NCI-H1105 (cell line): ENCODE measurements at regions not wholly inside any gene's neighbourhood (a gene's known extent, or its start where the extent isn't known, plus 50 kb on each side); places are given as distances from the start of the nearest gene placed in this dataset.

Experiments
- DNase-seq: peaks from one replicate; lab custom pipeline; 2025; lab: John Stamatoyannopoulos, UW

DNA sequence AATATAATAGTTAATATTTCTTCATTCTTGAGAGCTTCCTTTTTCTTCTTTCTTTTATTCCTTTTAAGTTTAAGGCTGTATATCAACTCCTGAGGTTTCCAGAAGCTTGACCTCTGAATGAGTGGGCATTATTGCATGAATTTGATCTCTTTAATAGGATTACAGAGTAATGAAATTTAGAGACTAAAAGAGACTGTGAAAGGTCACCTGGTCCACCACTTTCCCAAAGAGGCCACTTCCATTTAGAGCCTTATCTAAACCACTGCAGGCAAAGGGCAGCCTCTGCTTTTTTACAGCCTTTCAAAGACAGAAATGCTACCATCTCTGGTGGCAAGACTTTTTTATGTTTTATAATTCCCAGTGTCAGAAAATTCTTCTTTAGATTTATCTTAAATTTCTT, 215.3 kb upstream of the HS3ST5 start:
- DNase-seq = no peak

DNA sequence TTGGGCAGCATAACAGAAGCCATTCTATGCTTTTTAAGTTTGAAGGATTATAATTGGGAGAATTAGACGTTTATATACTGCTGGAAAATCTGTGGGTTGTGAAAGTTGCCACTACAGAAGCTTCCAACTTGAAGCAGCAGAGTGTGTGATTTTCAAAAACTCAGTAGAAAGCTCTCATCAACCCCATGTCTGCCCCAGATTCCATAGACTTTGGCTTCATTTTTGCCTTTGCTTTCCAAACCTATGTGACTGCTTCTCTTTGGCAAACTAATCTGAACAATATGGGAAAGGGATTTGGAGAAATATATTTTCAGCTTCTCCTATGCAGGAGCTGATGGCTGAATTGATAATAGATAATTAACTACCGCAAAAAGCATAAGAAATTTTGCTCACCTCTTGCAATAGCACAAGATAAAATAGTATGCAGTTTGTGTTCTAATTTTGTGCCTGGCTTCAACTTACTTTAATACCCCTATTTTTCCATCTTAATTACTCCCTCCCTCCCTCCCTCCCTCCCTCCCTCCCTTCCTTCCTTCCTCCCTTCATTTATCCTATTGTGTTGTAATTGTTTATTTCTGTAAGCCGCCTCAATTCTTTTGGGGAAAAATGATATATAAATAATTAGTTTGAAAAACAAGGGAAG, 214.1 kb upstream of the HS3ST5 start:
- DNase-seq = no peak

DNA sequence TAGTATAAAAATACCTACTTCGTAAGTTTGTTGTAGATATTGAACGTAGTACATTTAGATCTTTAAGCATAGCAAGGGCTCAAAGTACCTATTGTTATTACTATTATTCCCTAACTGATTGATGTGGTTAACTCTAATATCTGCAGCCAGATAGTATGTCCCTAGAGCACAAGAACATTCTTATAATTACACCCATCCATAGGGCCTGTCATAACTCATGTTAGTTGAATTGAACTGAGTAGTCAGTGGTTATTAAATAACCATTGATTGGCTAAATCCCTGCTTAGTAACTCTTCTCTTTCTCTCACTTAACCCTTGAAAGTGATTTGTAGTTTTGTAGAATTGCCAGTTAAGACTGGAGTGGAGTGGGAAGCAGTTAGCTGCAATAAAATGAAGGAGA, 207.5 kb upstream of the HS3ST5 start:
- no peak for DNase-seq

DNA sequence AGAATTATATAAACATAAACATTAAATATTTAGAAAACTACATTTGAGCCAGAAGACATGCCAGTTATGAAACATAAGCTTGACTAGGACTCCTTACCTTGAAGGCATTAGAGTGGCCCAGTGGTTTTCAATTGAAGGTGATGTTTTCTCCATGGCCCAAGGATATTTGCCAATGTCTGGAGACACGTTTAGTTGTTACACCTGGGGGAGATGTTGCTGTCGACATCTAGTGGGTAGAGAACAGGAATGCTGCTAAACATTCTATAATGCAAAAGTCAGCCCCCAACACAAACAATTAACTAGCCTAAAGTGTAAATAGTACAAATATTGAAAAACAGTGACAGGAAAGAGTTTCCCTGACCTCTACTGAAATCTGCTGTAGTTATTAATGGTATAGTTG, 200.9 kb upstream of the HS3ST5 start:
- no peak for DNase-seq

DNA sequence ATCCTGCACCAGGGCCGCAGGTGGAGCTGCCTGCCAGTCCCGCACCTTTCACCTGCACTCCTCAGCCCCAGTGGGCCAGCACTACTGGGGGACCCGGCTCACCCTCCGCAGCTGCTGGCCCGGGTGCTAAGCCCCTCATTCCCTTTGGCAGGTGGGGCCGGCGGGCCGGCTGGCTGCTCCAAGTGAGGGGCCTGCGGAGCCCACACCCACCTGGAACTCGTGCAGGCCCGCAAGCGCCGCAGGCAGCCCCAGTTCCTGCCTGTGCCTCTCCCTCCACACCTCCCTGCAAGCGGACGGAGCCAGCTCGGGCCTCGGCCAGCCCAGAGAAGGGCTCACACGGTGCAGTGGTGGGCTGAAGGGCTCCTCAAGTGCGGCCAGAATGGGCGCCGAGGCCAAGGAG, 199.0 kb upstream of the HS3ST5 start:
- DNase-seq = no peak

DNA sequence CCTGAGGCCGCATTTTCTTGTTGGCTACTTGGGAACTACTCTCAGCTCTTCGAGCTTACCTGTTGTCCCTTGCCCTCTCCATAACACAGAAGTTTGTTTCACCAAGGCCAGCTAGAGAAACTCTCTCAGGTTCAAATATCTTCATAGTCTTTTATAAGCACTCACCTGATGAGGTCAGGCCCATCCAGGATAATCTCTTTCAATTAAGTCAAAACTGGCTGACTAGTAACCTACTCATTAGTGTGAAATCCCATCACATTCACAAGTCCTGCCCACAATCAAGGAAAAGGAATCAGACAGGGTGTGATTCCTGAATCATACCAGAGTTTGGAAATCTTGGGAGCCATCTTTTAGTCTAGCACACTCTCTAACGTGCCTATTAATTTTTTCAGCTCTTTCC, 195.2 kb upstream of the HS3ST5 start:
- no peak for DNase-seq

DNA sequence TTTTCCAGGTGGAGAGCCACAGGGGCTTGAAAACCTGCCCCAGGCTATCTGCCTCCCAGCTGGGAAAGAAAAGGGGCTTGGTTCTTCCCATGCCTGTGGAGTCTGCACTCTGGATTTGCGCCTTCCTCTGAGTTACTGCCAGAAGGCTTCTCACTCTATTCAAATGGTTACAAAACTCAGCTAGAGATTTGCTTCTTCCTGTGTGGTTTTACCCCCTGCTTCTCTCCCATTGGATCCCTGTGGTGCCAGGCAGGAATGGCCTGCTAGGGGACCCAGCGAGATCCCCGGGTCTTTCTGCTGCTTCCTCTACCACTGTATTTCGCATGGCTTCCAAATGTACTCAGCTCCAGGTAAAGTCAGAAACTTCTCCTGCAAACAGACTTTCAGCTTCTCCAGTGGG, 192.0 kb upstream of the HS3ST5 start:
- no peak for DNase-seq

DNA sequence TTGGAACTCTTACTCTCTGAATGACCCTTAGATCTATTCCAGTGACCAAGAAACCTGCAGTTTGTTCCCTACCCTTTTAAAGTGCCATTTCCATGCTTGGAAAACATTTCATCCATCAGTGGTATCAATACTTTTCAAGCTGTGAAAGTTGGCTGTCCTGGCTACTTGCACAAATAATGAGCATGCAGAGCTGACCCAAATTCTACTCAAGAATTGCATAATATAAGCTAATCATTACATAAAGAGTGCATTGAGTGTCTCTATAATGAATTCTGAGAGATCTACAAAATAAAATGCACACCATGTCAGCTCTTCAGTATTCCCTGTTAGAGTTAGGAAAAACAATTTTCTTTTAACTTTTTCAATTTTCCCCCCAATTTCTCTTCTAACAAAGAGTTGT, 181.3 kb upstream of the HS3ST5 start:
- DNase-seq = no peak

DNA sequence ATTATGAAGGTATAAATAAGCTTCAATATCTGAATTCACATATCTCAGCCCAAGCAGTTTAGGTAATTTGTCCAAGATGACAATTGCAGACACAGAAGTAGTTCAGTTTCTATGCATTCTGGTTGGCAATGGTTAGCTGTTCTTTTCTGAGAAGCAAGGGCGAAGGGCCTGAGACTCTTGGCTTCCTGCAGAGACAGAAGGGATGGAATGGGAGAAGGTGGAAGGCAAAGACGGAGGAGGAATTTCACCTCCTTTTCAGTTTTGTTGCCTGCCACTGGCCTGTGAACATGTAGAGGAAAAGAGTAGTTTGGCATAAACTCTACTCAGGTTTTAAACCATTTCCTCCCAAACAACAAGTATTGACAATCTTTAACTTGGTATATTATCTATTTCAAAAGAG, 180.7 kb upstream of the HS3ST5 start:
- no peak for DNase-seq

DNA sequence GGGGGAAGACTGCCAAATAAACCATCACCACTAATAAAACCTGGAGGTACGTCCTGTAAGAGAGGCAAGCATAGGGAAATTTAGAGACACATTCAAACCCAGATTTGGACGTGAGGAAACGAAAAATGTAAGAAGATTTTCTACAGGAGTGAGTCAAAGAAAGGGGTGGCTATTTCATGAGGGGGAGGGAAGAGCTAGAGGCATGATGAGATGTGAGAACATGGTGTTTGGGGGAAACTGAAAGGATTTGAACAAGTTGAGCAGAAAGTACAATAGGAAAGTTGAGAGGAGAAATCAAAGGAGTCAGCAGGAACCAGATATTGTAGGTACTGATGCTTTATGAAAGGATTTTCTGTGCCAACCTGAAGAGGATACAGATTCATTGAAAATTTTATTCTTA, 179.1 kb upstream of the HS3ST5 start:
- DNase-seq = no peak

DNA sequence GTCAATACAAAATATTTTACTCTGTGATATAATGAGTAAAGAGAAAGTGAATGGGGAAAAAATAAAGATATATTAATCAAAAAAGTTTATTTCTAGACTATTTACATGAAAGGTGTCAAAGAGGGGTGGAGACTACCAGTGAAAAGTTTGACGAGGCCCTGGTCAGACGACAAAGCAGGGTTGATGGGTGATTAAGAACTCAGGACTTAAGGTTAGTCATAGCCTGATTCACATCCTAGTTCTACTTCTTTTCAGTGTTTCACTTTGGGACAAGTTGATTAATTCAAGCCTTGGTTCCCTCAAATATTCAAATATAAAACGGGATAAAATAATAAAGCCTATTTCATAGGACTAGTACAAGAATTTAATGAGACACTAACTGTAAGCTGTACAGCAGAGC, 178.2 kb upstream of the HS3ST5 start:
- DNase-seq = no peak

DNA sequence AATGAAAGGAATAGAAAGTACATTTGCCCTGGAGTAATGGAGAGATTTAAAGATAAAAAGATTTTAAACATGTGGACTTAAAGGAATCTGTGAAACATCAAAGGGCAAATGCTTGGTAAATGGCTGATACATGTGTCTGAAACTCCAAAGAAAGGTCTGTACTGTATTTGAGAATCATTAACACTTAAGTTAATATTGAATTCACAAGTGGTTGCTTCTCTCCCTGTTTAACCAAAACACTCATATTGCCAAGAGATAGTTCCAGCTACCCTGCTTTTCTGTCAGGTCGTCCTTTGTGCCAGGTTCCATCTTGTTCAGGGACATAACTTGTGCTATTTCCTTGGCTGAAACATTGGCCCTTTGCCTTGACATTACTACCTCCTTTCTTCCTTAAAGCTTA, 171.3 kb upstream of the HS3ST5 start:
- no peak for DNase-seq

DNA sequence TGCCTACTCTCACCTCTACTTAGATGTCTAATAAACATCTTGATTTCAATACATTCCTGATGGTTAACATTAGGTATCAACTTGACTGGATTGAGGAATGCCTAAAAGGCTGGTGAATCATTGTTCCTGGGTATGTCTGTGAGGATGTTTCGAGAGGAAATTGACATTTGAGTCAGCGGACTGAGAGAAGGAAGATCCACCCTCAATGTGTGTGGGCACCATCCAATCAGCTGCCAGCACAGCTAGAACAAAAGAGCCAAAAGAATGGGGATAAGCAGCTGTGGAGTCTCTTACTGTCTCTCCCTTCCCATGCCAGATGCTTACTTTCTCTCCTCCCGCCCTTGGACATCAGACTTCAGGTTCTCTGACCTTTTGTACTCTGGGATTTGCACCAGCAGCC, 128.6 kb upstream of the HS3ST5 start:
- DNase-seq = no peak

DNA sequence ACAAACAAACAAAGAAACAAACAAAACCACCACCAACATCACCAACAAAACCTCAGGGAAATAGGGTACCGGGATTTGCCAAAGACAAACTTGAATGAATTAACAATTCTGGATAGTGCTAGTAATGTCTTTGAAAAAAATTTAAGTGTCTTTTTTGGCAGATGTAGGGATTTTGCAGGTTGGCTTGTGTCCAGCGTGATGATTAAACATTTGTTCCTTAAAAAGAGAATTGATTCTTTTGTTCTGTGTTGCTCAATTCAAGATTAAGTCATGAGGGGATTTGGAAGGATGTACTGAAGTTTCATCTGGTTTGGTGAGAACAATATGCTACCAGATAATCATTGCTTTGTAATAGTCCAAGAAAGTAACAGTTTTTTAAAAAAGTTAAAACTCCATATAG, 125.1 kb upstream of the HS3ST5 start:
- DNase-seq = no peak

DNA sequence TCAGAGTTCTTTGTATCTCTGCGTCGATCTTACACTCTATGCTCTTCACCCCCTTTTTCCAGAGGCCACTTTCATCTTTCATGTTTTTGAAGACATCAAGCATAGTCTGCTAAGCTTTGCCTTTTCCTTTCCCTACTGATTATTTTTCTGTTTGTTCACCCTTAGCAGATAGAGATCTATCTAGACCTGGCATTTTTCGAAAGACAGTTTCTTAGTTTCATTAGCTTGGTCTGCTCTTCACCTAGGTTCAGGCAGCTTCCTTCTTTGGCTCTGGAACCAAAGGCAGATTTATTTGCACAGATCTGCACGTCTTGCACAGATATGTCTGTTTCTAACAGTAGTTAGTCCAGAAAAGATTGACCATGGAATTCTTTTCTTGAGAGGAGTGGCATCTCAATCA, 122.7 kb upstream of the HS3ST5 start:
- no peak for DNase-seq

DNA sequence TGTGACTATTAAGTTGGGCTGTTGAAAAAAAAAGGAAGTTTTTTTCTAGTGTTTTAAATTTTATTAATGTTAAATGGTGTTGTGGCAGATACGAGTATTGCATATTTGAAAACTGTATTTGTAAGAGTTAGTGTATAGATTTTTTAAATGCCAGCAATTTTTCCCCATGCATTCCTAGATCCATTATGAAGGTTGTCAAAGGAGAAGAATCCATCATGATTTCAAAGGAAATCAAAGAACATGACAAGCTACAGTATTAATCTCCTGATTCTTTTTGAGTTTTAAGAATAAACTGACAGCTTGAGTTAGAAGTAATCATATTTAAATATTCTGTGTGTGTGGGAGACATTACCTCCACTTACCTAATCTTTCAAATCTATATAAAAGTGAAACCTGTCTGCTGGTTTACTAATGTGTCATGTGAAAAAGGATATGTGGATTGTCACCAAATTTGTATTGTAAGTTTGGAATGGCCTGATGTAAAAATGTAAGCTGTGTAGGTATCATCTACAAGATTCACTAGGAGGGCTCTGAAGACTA, 111.0 kb upstream of the HS3ST5 start:
- DNase-seq = no peak

DNA sequence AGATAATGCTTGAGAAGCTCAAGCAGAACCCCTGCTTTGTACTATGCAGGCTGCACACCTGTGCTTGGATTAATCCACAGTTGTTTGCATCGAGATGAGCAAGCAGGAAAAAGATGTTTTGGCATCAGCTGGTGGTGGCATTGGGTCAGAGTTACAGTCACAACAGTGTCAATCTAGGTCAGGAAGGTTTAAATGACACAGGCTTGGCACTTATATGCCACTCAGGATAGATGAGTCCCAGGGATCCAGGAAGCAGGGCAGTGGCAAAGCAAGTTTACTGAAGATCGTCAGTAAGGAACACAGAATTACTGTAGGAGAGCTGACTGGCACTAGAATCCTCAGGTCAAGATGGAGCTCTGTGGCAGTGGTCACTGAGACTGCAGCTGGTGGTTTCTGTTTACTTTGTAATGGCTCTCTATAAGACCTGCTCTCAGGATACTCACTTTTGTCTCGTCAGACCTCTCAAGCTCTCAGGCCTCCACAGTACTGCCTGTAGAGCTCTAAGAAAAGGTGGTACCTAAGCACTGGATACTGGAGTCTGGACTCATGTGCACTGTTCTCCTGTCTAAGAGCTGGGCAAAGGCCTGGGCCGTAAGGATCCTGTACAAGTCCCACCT, 110.1 kb upstream of the HS3ST5 start:
- no peak for DNase-seq

DNA sequence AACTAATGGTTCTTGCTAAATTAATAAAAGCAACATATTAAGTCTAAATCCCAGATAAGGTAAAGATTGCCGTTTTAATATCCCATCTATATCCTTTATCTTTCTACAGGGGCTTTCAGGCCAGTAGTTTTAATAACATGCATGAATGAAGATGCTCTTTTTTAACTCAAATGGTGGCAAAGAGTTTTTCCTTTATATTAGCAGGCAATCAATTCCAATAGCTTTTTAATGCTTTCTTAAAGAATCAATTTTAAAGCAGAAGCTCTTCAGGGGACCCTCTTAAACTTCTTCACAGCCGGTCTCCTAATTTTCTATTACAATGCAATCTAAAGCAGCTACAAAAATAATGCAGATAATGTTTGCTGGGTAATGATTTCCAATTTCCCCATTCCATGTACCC, 107.8 kb upstream of the HS3ST5 start:
- DNase-seq = no peak

DNA sequence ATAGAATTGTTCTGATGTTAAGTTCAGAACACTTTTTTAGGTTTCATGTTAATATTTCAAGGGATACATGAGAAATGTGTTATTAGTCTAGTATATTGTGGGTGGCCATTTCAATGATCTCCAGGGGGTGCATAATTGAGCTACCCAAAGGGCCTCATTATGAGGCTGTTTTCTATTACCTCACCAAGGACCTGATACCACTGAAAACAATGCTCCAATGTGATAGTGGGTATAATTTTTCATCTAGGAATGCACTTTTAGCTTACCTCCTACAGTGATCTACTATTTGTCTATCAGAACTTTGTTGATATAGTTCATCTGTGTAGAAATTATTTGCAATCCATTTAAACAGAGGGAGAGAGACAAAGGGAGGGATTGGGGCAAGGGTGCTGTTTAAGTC, 106.8 kb upstream of the HS3ST5 start:
- no peak for DNase-seq

DNA sequence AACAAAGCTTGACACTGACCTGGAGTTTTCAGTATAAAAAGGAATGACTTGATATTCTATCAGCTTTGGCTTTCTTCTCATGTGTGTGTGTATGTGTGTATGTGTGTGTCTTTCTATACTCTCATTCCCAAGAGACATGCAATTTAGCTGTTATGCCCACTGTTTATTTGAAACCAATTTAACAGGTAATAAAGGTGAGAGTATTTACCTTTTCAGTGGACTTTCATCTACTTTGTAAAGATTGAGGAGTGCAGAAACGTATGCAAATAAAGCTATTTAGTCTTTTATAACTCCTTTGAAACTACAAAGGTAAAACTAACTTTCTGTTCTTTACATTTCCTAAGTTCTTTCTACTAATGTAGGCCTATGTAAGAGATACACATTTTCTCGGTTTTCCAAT, 103.5 kb upstream of the HS3ST5 start:
- DNase-seq = no peak

DNA sequence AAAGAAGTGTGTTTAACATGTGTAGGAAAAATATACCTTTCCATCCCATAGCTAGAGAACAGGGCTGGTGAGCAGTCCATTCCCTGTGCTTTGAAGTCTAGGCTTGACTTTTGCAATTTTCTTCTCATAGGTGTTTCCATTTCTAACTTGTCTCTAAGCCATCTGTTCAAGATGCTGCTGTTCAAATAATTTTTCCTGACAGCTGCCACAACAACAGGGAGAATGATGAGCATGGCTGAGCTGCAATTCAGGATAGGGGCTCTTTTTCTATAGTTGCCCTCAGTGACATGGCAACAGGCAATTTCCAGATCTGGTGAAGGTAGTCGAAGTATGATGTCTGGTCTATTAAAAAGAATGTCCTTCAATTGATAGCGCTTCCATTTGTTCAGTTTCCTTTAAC, 103.0 kb upstream of the HS3ST5 start:
- no peak for DNase-seq

DNA sequence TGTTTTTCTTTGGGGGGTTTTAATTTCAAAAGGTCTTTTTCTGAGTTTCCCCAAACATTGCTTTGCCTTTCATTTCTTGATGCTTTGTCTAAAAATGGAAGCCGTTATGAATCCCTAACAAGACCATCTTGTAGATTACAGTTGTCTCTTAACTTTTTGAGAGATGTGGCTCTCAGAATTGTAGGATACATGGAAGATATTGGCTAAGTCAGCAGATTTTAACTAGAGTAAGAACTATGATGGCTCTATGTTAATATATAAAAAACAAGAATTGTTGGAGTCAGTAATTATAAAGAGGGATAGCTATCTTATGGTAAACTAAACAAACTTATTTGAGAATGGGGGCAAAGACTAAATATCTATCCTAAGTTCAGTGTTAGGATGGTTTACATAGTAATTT, 96.6 kb upstream of the HS3ST5 start:
- no peak for DNase-seq

DNA sequence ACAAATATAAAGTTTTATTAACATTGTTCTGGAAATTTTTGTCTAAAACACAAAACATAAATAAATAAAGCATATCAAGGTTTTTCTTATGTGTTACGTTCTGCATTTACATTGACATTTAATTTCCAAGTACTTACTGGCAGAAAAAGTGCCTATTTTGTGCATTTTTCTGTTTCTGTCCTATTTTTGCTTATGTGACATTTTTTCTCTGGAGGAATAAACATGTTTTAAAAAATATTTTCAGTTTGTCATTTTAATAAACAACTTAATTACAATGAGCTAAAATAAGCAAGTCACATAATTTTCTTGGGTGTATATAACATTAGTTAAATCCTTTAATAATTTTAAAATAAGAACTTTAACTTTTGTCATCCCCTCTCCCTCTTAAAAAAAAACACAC, 94.4 kb upstream of the HS3ST5 start:
- no peak for DNase-seq

DNA sequence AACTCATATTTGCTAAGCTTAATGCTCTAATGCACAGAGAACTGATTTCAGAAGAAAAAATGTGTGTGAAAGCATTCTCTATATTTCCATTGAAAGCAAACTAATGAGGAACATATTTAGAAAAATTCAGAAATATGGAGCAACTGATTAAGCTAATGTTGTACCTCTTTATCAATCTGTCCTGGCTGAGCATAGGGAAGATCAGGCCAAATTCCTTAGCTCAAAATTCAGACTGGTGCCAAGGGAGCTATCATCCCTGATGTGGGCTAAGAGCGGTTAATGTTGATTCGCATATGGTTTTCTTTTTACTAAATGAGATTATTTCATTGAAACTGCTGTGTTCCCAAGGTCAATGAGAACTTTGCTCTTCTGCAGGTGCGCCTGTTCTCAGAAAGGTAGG, 93.9 kb upstream of the HS3ST5 start:
- DNase-seq = no peak
